ENCODE measurements at regions not wholly inside any gene's neighbourhood (a gene's known extent, or its start where the extent isn't known, plus 50 kb on each side); places are given as distances from the start of the nearest gene placed in this dataset.

- Histone ChIP-seq H3K27me3 (ENCODE audit: insufficient read depth, low read depth, severe bottlenecking) (no peaks in the 10 kb centered on the region), H3K36me3 (no peaks in the 10 kb centered on the region), H3K9me3 (ENCODE audit: severe bottlenecking) (peaks cover 4% of the 10 kb centered on the region), H3K4me3 (ENCODE audit: low read depth, low read length) (no peak overlapping the region), H3K27ac (no peak overlapping the region)
- no peak for DNase-seq
- no peak for TF ChIP-seq CTCF (IDR thresholded peaks at IDR 0.05; ENCODE audit: low read depth, low read length)
Observed at GRCh38 chr13:32857689-32858088, 158.5 kb upstream of the KL start.

GRCh38 chr13:32859707-32860292 lies 156.4 kb upstream of the KL start:
- no peak for TF ChIP-seq CTCF (IDR thresholded peaks at IDR 0.05; ENCODE audit: low read depth, low read length)
- H3K27me3 ChIP-seq (ENCODE audit: insufficient read depth, low read depth, severe bottlenecking) = no peaks in the 10 kb centered on the region
- no peaks in the 10 kb centered on the region for H3K36me3 ChIP-seq
- no peak for DNase-seq
- H3K4me3 ChIP-seq (ENCODE audit: low read depth, low read length) = no peak overlapping the region
- peaks cover 4% of the 10 kb centered on the region for H3K9me3 ChIP-seq (ENCODE audit: severe bottlenecking)
- H3K27ac ChIP-seq = no peak overlapping the region

- no peak for DNase-seq
- no peak for TF ChIP-seq CTCF (IDR thresholded peaks at IDR 0.05; ENCODE audit: low read depth, low read length)
- Histone ChIP-seq H3K36me3 (no peaks in the 10 kb centered on the region), H3K9me3 (ENCODE audit: severe bottlenecking) (peaks cover 4% of the 10 kb centered on the region), H3K27me3 (ENCODE audit: insufficient read depth, low read depth, severe bottlenecking) (no peaks in the 10 kb centered on the region), H3K4me3 (ENCODE audit: low read depth, low read length) (no peak overlapping the region), H3K27ac (no peak overlapping the region)
Observed at GRCh38 chr13:32861304-32861703, 154.9 kb upstream of the KL start.

- H3K27me3 ChIP-seq (ENCODE audit: insufficient read depth, low read depth, severe bottlenecking) = no peaks in the 10 kb centered on the region
- peaks cover 4% of the 10 kb centered on the region for H3K9me3 ChIP-seq (ENCODE audit: severe bottlenecking)
- DNase-seq = no peak
- H3K4me3 ChIP-seq (ENCODE audit: low read depth, low read length) = no peak overlapping the region
- no peak for TF ChIP-seq CTCF (IDR thresholded peaks at IDR 0.05; ENCODE audit: low read depth, low read length)
- no peaks in the 10 kb centered on the region for H3K36me3 ChIP-seq
- no peak overlapping the region for H3K27ac ChIP-seq
Observed at GRCh38 chr13:32863596-32863995, 152.6 kb upstream of the KL start.

- no peak overlapping the region for H3K27ac ChIP-seq
- DNase-seq = no peak
- no peaks in the 10 kb centered on the region for H3K9me3 ChIP-seq (ENCODE audit: severe bottlenecking)
- no peaks in the 10 kb centered on the region for H3K27me3 ChIP-seq (ENCODE audit: insufficient read depth, low read depth, severe bottlenecking)
- no peak overlapping the region for H3K4me3 ChIP-seq (ENCODE audit: low read depth, low read length)
- TF ChIP-seq CTCF (IDR thresholded peaks at IDR 0.05; ENCODE audit: low read depth, low read length) = no peak
- no peaks in the 10 kb centered on the region for H3K36me3 ChIP-seq
Observed at GRCh38 chr13:32866921-32867320, 149.3 kb upstream of the KL start.

- no peaks in the 10 kb centered on the region for H3K27me3 ChIP-seq (ENCODE audit: insufficient read depth, low read depth, severe bottlenecking)
- H3K36me3 ChIP-seq = no peaks in the 10 kb centered on the region
- TF ChIP-seq CTCF (IDR thresholded peaks at IDR 0.05; ENCODE audit: low read depth, low read length) = no peak
- H3K4me3 ChIP-seq (ENCODE audit: low read depth, low read length) = no peak overlapping the region
- no peaks in the 10 kb centered on the region for H3K9me3 ChIP-seq (ENCODE audit: severe bottlenecking)
- H3K27ac ChIP-seq = no peak overlapping the region
- no peak for DNase-seq
Observed at GRCh38 chr13:32877491-32877890, 138.7 kb upstream of the KL start.

Measured in WERI-Rb-1 (cell line).